Keratinocyte (primary cell): ENCODE measurements at regions not wholly inside any gene's neighbourhood (a gene's known extent, or its start where the extent isn't known, plus 50 kb on each side); places are given as distances from the start of the nearest gene placed in this dataset.

Experiments
- EZH2 ChIP-seq: IDR thresholded peaks from one replicate; pipeline ENCODE4 v1.6.1; 2012; ENCODE audit warnings: inconsistent platforms, mild to moderate bottlenecking, low read length, moderate library complexity
- TF ChIP-seq, protein P1 (sequence below), 3 experiments: IDR thresholded peaks in 1 of 3; conservative IDR thresholded peaks in 1 of 3; optimal IDR thresholded peaks in 1 of 3; 2 replicates in 2 of 3; 3 replicates in 1 of 3; pipeline versions ENCODE3 to v1.5.1; 2011; ENCODE audit warnings: low read length in 3 of 3, mild to moderate bottlenecking in 3 of 3, moderate library complexity in 2 of 3, control low read depth in 1 of 3, inconsistent platforms in 1 of 3; ENCODE audit not compliant: insufficient read depth in 2 of 3; ENCODE audit errors: extremely low read depth in 1 of 3

DNA sequence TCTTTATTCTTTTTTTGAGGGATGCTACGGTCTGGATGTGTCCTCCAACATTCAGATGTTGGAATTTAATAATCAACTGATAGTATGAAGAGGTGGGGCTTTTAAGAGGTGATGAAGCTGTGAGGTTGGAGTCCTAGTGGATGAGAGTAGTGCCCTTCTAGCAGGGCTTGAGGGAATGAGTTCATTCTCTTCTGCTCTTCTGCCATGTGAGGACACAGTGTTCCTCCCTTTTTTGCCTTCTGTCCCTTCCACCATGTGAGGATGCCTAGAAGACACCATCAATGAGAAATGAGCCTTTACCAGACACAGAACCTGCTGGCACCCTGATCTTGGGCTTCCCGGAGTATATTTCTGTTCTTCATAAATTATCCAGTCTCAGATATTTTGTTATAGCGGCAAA, 82.1 kb upstream of the MLIP start:
- TF ChIP-seq, protein P1, sequence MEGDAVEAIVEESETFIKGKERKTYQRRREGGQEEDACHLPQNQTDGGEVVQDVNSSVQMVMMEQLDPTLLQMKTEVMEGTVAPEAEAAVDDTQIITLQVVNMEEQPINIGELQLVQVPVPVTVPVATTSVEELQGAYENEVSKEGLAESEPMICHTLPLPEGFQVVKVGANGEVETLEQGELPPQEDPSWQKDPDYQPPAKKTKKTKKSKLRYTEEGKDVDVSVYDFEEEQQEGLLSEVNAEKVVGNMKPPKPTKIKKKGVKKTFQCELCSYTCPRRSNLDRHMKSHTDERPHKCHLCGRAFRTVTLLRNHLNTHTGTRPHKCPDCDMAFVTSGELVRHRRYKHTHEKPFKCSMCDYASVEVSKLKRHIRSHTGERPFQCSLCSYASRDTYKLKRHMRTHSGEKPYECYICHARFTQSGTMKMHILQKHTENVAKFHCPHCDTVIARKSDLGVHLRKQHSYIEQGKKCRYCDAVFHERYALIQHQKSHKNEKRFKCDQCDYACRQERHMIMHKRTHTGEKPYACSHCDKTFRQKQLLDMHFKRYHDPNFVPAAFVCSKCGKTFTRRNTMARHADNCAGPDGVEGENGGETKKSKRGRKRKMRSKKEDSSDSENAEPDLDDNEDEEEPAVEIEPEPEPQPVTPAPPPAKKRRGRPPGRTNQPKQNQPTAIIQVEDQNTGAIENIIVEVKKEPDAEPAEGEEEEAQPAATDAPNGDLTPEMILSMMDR (optimal IDR thresholded peaks at IDR 0.05 in 1 of 3, IDR thresholded peaks at IDR 0.05 in 1 of 3, conservative IDR thresholded peaks at IDR 0.05 in 1 of 3; ENCODE audit: extremely low read depth in 1 of 3, insufficient read depth in 2 of 3, low read length in 3 of 3): no peak
- TF ChIP-seq EZH2: no peak
